Smooth muscle cell (in vitro differentiated cells): ENCODE measurements at regions not wholly inside any gene's neighbourhood (a gene's known extent, or its start where the extent isn't known, plus 50 kb on each side); places are given as distances from the start of the nearest gene placed in this dataset.

ENCODE experiments used
- DNase-seq: peaks from one replicate; lab custom pipeline; 2025; ENCODE audit not compliant: unreplicated experiment; lab: John Stamatoyannopoulos, UW
- H2AFZ ChIP-seq: fragments of 200-600 bp; sonication (generic); 2 replicates; pipeline ENCODE4 v1.6.0; 2016; ENCODE audit warnings: antibody characterized with exemption, low read depth, mild to moderate bottlenecking
- H3F3A ChIP-seq: fragments of 200-600 bp; sonication (generic); 2 replicates; pipeline ENCODE4 v1.6.0; 2017; ENCODE audit warnings: antibody characterized with exemption, low read depth
- H3K27ac ChIP-seq: fragments of 200-600 bp; sonication (generic); 2 replicates; pipeline ENCODE4 v1.5.1; 2016; ENCODE audit warnings: low read depth, mild to moderate bottlenecking
- H3K27me3 ChIP-seq: fragments of 200-600 bp; sonication (generic); 2 replicates; pipeline ENCODE4 v1.6.1; 2016; ENCODE audit warnings: low read depth, mild to moderate bottlenecking
- H3K36me3 ChIP-seq: fragments of 200-600 bp; sonication (generic); 2 replicates; pipeline ENCODE4 v1.5.1; 2016; ENCODE audit warnings: low read depth
- H3K4me1 ChIP-seq: fragments of 200-600 bp; sonication (generic); 2 replicates; pipeline ENCODE4 v1.5.1; 2016; ENCODE audit warnings: low read depth
- H3K4me2 ChIP-seq: fragments of 200-600 bp; sonication (generic); 2 replicates; pipeline ENCODE4 v1.6.0; 2016; ENCODE audit warnings: mild to moderate bottlenecking
- H3K4me3 ChIP-seq: fragments of 200-600 bp; sonication (generic); 2 replicates; pipeline ENCODE4 v1.5.1; 2016; ENCODE audit warnings: mild to moderate bottlenecking
- H3K79me2 ChIP-seq: fragments of 200-600 bp; sonication (generic); 2 replicates; pipeline ENCODE4 v1.6.0; 2016; ENCODE audit warnings: low read depth, mild to moderate bottlenecking
- H3K9ac ChIP-seq: fragments of 200-600 bp; sonication (generic); 2 replicates; pipeline ENCODE4 v1.6.0; 2016; ENCODE audit warnings: low read depth
- H3K9me3 ChIP-seq: fragments of 200-600 bp; sonication (generic); replicated peaks from 2 replicates; pipeline ENCODE4 v1.5.1; 2016; ENCODE audit warnings: low read depth
- H4K20me1 ChIP-seq: fragments of 200-600 bp; sonication (generic); 2 replicates; pipeline ENCODE4 v1.6.0; 2016; ENCODE audit warnings: low read depth
- WGBS: methylation state at CpG from one replicate; pipeline ENCODE4 v1.1.7; 2016; ENCODE audit warnings: low lambda C conversion rate; 5-methylcytosine and 5-hydroxymethylcytosine counted together
- TF ChIP-seq, protein P1 (sequence below): fragments of 200-600 bp; sonication (generic); IDR thresholded peaks from 2 replicates; pipeline ENCODE4 v1.5.1; 2017; ENCODE audit warnings: borderline replicate concordance, mild to moderate bottlenecking, antibody characterized with exemption; ENCODE audit not compliant: insufficient read depth, poor library complexity, severe bottlenecking

GRCh38 chr2:5596868-5597267 is 95.3 kb upstream of the SOX11 start:
- no peak for DNase-seq
- H3K79me2 ChIP-seq, result no peaks in the 10 kb centered on the region
- H3K36me3 ChIP-seq, result no peaks in the 10 kb centered on the region
- H3K9me3 ChIP-seq, result no peaks in the 10 kb centered on the region
- H4K20me1 ChIP-seq, result no peaks in the 10 kb centered on the region
- H3K9ac ChIP-seq, result no peak overlapping the region
- no peak overlapping the region for H3K4me2 ChIP-seq
- H3F3A ChIP-seq, result no peaks in the 10 kb centered on the region
- H2AFZ ChIP-seq, result no peak overlapping the region
- no peak overlapping the region for H3K27ac ChIP-seq
- TF ChIP-seq, protein P1, sequence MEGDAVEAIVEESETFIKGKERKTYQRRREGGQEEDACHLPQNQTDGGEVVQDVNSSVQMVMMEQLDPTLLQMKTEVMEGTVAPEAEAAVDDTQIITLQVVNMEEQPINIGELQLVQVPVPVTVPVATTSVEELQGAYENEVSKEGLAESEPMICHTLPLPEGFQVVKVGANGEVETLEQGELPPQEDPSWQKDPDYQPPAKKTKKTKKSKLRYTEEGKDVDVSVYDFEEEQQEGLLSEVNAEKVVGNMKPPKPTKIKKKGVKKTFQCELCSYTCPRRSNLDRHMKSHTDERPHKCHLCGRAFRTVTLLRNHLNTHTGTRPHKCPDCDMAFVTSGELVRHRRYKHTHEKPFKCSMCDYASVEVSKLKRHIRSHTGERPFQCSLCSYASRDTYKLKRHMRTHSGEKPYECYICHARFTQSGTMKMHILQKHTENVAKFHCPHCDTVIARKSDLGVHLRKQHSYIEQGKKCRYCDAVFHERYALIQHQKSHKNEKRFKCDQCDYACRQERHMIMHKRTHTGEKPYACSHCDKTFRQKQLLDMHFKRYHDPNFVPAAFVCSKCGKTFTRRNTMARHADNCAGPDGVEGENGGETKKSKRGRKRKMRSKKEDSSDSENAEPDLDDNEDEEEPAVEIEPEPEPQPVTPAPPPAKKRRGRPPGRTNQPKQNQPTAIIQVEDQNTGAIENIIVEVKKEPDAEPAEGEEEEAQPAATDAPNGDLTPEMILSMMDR, result no peak
- H3K4me1 ChIP-seq, result no peaks in the 10 kb centered on the region
- H3K27me3 ChIP-seq, result peaks cover 4% of the 10 kb centered on the region
- no peak overlapping the region for H3K4me3 ChIP-seq

- no peaks in the 10 kb centered on the region for H4K20me1 ChIP-seq
- H3K27me3 ChIP-seq, result peaks cover 4% of the 10 kb centered on the region
- no peaks in the 10 kb centered on the region for H3K79me2 ChIP-seq
- no peaks in the 10 kb centered on the region for H3F3A ChIP-seq
- no peaks in the 10 kb centered on the region for H3K9me3 ChIP-seq
- no peaks in the 10 kb centered on the region for H3K4me1 ChIP-seq
- no peaks in the 10 kb centered on the region for H3K36me3 ChIP-seq
- H3K4me2 ChIP-seq, result no peak overlapping the region
- H3K27ac ChIP-seq, result no peak overlapping the region
- H2AFZ ChIP-seq, result no peak overlapping the region
- no peak overlapping the region for H3K9ac ChIP-seq
- no peak overlapping the region for H3K4me3 ChIP-seq
- TF ChIP-seq, protein P1, result no peak
- WGBS, result 87% methylated on average over 4 of the region's 4 CpGs
- no peak for DNase-seq
Observed at GRCh38 chr2:5598156-5598555, 94.0 kb upstream of the SOX11 start.

- Histone ChIP-seq H3F3A (no peaks in the 10 kb centered on the region), H2AFZ (no peak overlapping the region), H3K4me3 (no peak overlapping the region), H3K9me3 (no peaks in the 10 kb centered on the region), H3K79me2 (no peaks in the 10 kb centered on the region), H3K27me3 (no peaks in the 10 kb centered on the region), H3K27ac (no peak overlapping the region), H3K4me1 (peaks cover 8% of the 10 kb centered on the region), H3K9ac (no peak overlapping the region), H4K20me1 (no peaks in the 10 kb centered on the region), H3K36me3 (no peaks in the 10 kb centered on the region), H3K4me2 (no peak overlapping the region)
- DNase-seq, result no peak
- TF ChIP-seq, protein P1, result no peak
- 17% methylated on average over 3 of the region's 3 CpGs for WGBS
Observed at GRCh38 chr2:5609201-5609600, 83.0 kb upstream of the SOX11 start.

DNA sequence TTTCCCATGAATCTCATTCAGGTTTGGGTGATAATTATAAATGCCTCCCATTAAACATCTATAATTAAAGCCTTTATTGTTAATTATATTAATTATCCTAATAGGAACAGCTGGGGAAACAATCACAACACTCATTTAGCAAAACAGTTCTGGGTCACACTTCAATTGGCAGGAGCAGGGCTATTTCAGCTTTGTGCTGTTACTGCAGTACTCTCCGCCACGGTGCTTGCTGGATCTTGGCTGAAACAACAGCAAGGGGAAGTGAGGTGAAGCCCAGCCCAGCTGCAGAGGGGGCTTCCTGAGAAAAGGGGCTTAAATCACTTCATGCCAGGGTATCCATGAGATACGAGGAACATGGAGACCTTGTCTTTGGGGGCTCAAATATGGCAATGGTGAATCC is 79.5 kb upstream of the SOX11 start:
- TF ChIP-seq, protein P1, result no peak
- DNase-seq, result no peak
- 92% methylated on average over 3 of the region's 3 CpGs for WGBS
- Histone ChIP-seq H3K4me2 (no peak overlapping the region), H3K36me3 (no peaks in the 10 kb centered on the region), H3K4me1 (peaks cover 8% of the 10 kb centered on the region), H3K79me2 (no peaks in the 10 kb centered on the region), H3K27me3 (no peaks in the 10 kb centered on the region), H4K20me1 (no peaks in the 10 kb centered on the region), H3K9ac (no peak overlapping the region), H3K27ac (no peak overlapping the region), H3F3A (no peaks in the 10 kb centered on the region), H2AFZ (no peak overlapping the region), H3K9me3 (no peaks in the 10 kb centered on the region), H3K4me3 (no peak overlapping the region)
